ENCODE measurements at regions not wholly inside any gene's neighbourhood (a gene's known extent, or its start where the extent isn't known, plus 50 kb on each side); places are given as distances from the start of the nearest gene placed in this dataset.

DNA sequence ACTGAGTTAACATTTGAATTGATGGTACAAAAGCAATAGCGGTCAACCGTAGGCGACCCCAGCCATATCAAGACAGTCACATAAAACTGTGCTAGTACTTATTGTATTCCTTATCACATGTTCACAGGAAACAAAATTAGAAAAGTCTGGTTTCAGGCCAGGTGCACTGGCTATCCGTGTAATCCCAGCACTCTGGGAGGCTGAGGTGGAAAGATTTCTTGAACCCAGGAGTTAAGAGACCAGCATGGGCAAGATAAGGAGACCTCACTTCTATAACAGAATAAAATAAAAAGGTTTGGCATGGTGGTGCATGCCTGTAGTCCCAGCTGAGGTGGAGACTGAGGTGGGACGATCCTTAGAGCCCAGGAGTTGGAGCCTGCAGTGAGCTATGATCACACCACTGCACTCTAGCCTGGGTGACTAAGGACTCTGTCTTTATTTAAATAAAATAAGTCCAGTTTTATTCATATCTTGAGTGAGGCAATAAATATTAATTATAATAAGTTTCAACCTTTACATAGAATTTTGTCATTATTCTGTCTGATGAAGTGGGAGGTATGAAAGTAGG is 84.1 kb upstream of the RGPD4 start:
- TF ChIP-seq GATA2 (IDR thresholded peaks at IDR 0.05; ENCODE audit: low read depth, low read length) = no peak
- TF ChIP-seq GATA3 (IDR thresholded peaks at IDR 0.05; ENCODE audit: low read depth, low read length) = no peak

Measured in SH-SY5Y (cell line).